Spleen (tissue), 11 donors: ENCODE measurements at regions not wholly inside any gene's neighbourhood (a gene's known extent, or its start where the extent isn't known, plus 50 kb on each side); places are given as distances from the start of the nearest gene placed in this dataset.

Source experiments
- DNase-seq: peaks from one replicate; pipeline ENCODE4 v3.0.0-alpha.2; 2020
- H3K27ac ChIP-seq, 8 donors: fragments of 200-600 bp; sonication (generic) in 7 of 8; 1 replicate in 4 of 8; 2 replicates in 4 of 8; pipeline versions ENCODE4 v1.5.0 to v1.8.0; 2016 to 2021; ENCODE audit warnings: inconsistent platforms in 4 of 8, mild to moderate bottlenecking in 4 of 8, moderate library complexity in 1 of 8
- H3K27me3 ChIP-seq, 7 donors: fragments of 200-600 bp; sonication (generic) in 6 of 7; replicated peaks in 1 of 7; 1 replicate in 4 of 7; 2 replicates in 3 of 7; pipeline versions ENCODE4 v1.5.0 to v1.8.0; 2016 to 2021; ENCODE audit warnings: inconsistent platforms in 3 of 7, mild to moderate bottlenecking in 1 of 7
- H3K36me3 ChIP-seq, 6 donors: fragments of 200-600 bp; sonication (generic) in 5 of 6; 1 replicate in 4 of 6; 2 replicates in 2 of 6; pipeline versions ENCODE4 v1.5.0 to v1.8.0; 2016 to 2021; ENCODE audit warnings: inconsistent platforms in 2 of 6
- H3K4me1 ChIP-seq, 6 donors: fragments of 200-600 bp; sonication (generic) in 5 of 6; 1 replicate in 3 of 6; 2 replicates in 3 of 6; pipeline versions ENCODE4 v1.5.0 to v1.8.0; 2016 to 2021; ENCODE audit warnings: inconsistent platforms in 3 of 6
- H3K4me3 ChIP-seq, 8 donors: fragments of 200-600 bp; sonication (generic) in 7 of 8; 1 replicate in 4 of 8; 2 replicates in 4 of 8; pipeline versions ENCODE4 v1.5.0 to v1.8.0; 2016 to 2021; ENCODE audit warnings: inconsistent platforms in 4 of 8, mild to moderate bottlenecking in 4 of 8, moderate library complexity in 2 of 8
- H3K9me3 ChIP-seq, 8 donors: fragments of 200-600 bp; sonication (generic) in 7 of 8; 1 replicate in 4 of 8; 2 replicates in 4 of 8; pipeline versions ENCODE4 v1.5.0 to v1.8.0; 2016 to 2021; ENCODE audit warnings: inconsistent platforms in 4 of 8
- CTCF ChIP-seq, 11 experiments: fragments of 200-600 bp in 7 of 11; fragments of 450-650 bp in 4 of 11; sonication (generic) in 4 of 11; IDR thresholded peaks in 8 of 11; conservative IDR thresholded peaks in 3 of 11; 1 replicate in 7 of 11; 2 replicates in 4 of 11; pipeline versions ENCODE4 v1.4.0 to v1.8.0; 2016 to 2021; ENCODE audit warnings: antibody characterized with exemption in 11 of 11, inconsistent platforms in 4 of 11, mild to moderate bottlenecking in 1 of 11
- POLR2A ChIP-seq, 3 donors: fragments of 450-650 bp; IDR thresholded peaks; one replicate each; pipeline ENCODE4 v1.5.1; 2017; ENCODE audit warnings: antibody characterized with exemption in 3 of 3, mild to moderate bottlenecking in 1 of 3
- POLR2AphosphoS5 ChIP-seq, 3 donors: sonication (generic); formaldehyde crosslinking; IDR thresholded peaks; one replicate each; pipeline ENCODE4 v1.5.1; 2017; ENCODE audit warnings: antibody characterized with exemption in 3 of 3
- WGBS, 5 donors: extraction: QIAGEN DNeasy Blood & Tissue Kit in 3 of 5; methylation state at CpG; one replicate each; pipeline versions ENCODE4 v1.1.5 to v1.1.7; 2013 to 2018; 5-methylcytosine and 5-hydroxymethylcytosine counted together
- intact Hi-C: fragments of 100-400 bp; cut with DNase I; formaldehyde crosslinking; loops from one replicate; pipeline ENCODE4 v1.15.0; 2023; ENCODE audit warnings: low total_unique reads
- donor health status: healthy with polysubstance abuse.
- donor health status: DM: no; HTN: no; CAD: no; lungs with moderate emphysema.
- donor health status: DM: no; HTN: no; CAD: no.
- donor health status: Bipolar disorder and iron deficiency.
- donor health status: healthy.
- donor health status: DM: no; HTN: no; CAD: no.
- donor health status: DM: yes; HTN: yes; CAD: no.

GRCh38 chr17:71163121-71163812, 957.6 kb upstream of the SOX9 start:
- H3K27ac ChIP-seq, result no peak overlapping the region
- no peaks in the 10 kb centered on the region for H3K36me3 ChIP-seq
- H3K27me3 ChIP-seq, result no peaks in the 10 kb centered on the region
- WGBS, 5 donors, result 72 to 79% (median 78%) methylated on average over 6 of the region's 6 CpGs
- H3K9me3 ChIP-seq, result no peaks in the 10 kb centered on the region
- DNase-seq, result no peak
- no peak overlapping the region for H3K4me3 ChIP-seq
- no peak for TF ChIP-seq POLR2A (IDR thresholded peaks at IDR 0.05)
- no peak for TF ChIP-seq CTCF (IDR thresholded peaks at IDR 0.05 in 8 of 11, conservative IDR thresholded peaks at IDR 0.05 in 3 of 11)
- TF ChIP-seq POLR2AphosphoS5 (IDR thresholded peaks at IDR 0.05), result no peak
- no peaks in the 10 kb centered on the region for H3K4me1 ChIP-seq
- intact Hi-C loops, result no loop called here

- WGBS, 5 donors, result 88 to 91% (median 89%) methylated on average over 8 of the region's 8 CpGs
- TF ChIP-seq POLR2A (IDR thresholded peaks at IDR 0.05) (no peak), POLR2AphosphoS5 (IDR thresholded peaks at IDR 0.05) (no peak), CTCF (IDR thresholded peaks at IDR 0.05 in 8 of 11, conservative IDR thresholded peaks at IDR 0.05 in 3 of 11) (no peak)
- intact Hi-C loops, result no loop called here
- Histone ChIP-seq H3K27me3 (no peaks in the 10 kb centered on the region), H3K27ac (no peak overlapping the region), H3K4me1 (no peaks in the 10 kb centered on the region), H3K4me3 (no peak overlapping the region), H3K9me3 (no peaks in the 10 kb centered on the region), H3K36me3 (no peaks in the 10 kb centered on the region)
- DNase-seq, result no peak
Measured at GRCh38 chr17:71163813-71164122, 957.1 kb upstream of the SOX9 start.

- Histone ChIP-seq H3K27ac (no peak overlapping the region), H3K9me3 (peaks cover 0 to 4% (median 0%) of the 10 kb centered on the region in 8 donors), H3K4me1 (no peaks in the 10 kb centered on the region), H3K36me3 (no peaks in the 10 kb centered on the region), H3K27me3 (no peaks in the 10 kb centered on the region), H3K4me3 (no peak overlapping the region)
- no peak for TF ChIP-seq CTCF (IDR thresholded peaks at IDR 0.05 in 8 of 11, conservative IDR thresholded peaks at IDR 0.05 in 3 of 11)
- TF ChIP-seq POLR2AphosphoS5 (IDR thresholded peaks at IDR 0.05), result no peak
- TF ChIP-seq POLR2A (IDR thresholded peaks at IDR 0.05), result no peak
- 67 to 84% (median 72%) methylated on average over 3 of the region's 3 CpGs for WGBS, 5 donors
- DNase-seq, result no peak
- intact Hi-C loops, result no loop called here
Measured at GRCh38 chr17:71164561-71164960, 956.3 kb upstream of the SOX9 start.

GRCh38 chr17:71166311-71166710, 954.5 kb upstream of the SOX9 start:
- no peaks in the 10 kb centered on the region for H3K4me1 ChIP-seq
- H3K4me3 ChIP-seq, result no peak overlapping the region
- no peak overlapping the region for H3K27ac ChIP-seq
- WGBS, 5 donors, result 46 to 68% (median 50%) methylated on average over 2 of the region's 2 CpGs
- intact Hi-C loops, result no loop called here
- no peaks in the 10 kb centered on the region for H3K36me3 ChIP-seq
- no peak for DNase-seq
- TF ChIP-seq CTCF (IDR thresholded peaks at IDR 0.05 in 8 of 11, conservative IDR thresholded peaks at IDR 0.05 in 3 of 11) (no peak), POLR2A (IDR thresholded peaks at IDR 0.05) (no peak), POLR2AphosphoS5 (IDR thresholded peaks at IDR 0.05) (no peak)
- no peaks in the 10 kb centered on the region for H3K27me3 ChIP-seq
- H3K9me3 ChIP-seq, result peaks cover 0 to 5% (median 0%) of the 10 kb centered on the region in 8 donors
